NCI-H1092 (cell line): ENCODE measurements at regions not wholly inside any gene's neighbourhood (a gene's known extent, or its start where the extent isn't known, plus 50 kb on each side); places are given as distances from the start of the nearest gene placed in this dataset.
"Not testable (repeated sequence)": the region's sequence is repeated elsewhere in the genome, so short reads cannot be mapped to it uniquely, and the experiment has no call there.

Source experiments
- DNase-seq: peaks from one replicate; lab custom pipeline; 2025; lab: John Stamatoyannopoulos, UW

DNA sequence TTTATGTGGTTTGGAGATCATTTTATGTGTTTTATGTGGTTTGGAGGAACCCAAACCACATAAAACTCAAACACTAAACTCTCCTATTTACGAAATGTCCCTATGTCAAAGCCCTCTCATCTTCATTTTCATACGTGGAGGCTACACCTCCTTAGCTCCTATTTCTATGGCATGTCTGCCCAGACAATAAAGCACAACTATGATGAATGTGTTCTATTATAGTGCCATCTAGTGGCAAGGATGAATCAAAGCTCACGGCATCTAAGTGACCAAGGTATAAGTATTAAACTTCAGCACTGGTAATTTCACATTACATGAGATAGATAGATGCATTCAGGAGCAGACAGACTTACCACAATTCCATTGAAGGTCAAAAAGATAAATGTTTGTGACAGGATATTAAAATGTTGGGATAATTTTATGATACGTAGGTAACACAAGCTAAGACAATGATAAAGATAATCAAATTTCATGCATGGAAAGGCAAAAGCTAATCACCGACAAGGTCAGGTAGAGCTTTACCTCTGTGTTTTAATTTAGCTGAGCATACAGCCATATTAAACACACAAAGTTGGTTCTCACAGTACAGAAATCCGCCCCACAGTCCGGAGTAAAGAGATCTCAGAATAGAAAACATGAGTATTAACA is 130.6 kb upstream of the FHIT start:
- DNase-seq = no peak

DNA sequence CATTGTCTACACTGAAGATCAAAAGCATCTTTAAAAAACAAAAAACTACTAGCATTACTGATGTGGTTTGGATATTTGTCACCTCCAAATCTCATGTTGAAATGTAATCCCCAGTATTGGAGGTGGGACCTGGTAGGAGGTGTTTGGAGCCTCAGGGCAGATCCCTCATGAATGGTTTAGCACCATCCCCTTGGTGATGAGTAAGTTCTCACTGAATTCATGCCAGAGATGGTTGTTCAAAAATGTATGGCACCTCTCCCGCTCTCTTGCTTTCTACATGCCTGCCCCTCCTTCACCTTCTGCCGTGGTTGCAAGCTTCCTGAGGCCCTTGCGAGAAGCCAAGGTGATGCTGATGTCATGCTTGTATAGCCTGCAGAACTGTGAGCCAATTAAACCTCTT is 136.6 kb upstream of the FHIT start:
- DNase-seq = no peak

DNA sequence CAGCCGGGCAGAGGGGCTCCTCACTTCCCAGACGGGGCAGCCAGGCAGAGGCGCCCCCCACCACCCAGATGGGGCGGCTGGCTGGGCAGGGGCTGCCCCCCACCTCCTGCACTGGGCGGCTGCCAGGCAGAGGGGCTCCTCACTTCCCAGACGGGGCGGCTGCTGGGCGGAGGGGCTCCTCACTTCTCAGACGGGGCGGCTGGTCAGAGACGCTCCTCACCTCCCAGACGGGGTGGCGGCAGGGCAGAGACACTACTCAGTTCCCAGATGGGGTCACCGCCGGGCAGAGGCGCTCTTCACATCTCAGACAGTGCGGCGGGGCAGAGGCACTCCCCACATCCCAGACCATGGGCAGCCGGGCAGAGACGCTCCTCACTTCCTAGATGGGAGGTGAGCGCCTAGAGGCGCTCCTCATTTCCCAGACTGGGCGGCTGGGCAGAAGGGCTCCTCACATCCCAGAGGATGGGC is 142.3 kb upstream of the FHIT start:
- not testable (repeated sequence) for DNase-seq

DNA sequence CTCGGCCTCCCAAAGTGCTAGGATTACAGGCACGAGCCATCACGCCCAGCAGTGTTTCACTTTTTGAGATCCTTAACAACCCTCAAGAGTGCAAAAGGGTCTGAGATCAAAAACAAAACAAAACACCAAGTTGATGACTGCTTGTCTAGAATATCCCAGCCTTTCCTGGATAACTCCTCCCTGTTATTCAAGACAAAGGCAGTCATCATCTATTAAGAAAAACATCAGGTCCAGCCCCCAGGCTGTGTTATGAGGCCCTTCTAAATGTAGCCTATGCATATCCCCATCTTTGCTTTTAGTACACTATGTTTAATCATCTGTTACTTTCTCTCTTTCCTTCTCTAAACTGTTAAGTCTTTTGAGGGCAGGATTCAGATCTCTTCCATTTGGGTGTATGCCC is 150.1 kb upstream of the FHIT start:
- DNase-seq = no peak

DNA sequence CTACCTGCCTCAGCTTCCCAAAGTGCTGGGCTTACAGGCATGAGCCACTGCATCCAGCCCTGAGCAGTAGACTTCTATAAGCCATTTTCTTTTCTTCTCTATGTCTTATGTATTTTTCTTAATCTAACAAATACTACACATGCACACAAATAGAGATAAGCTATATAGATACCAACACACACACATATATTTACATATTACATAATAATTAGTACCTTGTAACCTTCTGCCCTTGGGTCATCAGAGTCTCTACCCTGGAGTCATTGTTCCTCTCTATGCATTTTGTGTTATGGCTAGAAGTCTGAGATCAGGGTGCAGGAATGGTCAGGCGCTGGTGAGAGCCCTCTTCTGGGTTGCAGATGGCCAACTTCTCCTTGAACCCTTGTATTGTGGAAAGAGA is 154.0 kb upstream of the PTPRG start:
- no peak for DNase-seq

DNA sequence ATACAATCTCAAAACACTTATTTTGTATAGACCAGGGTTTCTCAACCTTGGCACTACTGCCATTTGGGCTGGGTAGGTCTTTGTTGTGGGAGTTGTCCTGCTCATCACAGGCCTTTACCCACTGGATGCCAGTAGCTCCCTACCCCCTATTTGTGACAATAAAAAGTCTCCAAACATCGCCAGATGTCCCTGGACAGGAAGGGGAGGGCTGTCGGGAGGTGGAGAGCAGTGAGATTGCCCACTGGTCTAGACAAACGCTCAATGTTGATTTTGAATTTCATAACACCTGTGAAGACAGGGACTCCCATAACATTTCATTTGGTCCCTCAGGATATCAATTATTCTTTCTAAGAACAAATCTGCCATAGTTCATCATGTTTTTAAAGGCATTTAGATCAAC is 151.7 kb upstream of the PTPRG start:
- DNase-seq = no peak

DNA sequence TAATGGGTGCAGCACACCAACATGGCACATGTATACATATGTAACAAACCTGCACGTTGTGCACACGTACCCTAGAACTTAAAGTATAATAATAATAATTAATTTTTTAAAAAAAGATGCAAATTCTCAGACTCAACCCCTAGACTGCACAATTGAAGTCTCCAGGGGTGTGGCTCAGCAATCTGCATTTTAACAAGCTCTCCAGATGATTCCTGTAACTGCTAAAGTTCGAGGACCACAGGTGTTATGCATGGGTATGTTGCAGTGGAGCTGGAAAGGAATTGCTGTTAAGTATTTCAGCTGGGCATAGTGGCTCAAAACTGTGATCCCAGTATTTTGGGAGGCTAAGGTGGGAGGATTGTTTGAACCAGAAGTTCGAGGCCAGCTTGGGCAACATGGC is 151.0 kb upstream of the PTPRG start:
- not testable (repeated sequence) for DNase-seq

DNA sequence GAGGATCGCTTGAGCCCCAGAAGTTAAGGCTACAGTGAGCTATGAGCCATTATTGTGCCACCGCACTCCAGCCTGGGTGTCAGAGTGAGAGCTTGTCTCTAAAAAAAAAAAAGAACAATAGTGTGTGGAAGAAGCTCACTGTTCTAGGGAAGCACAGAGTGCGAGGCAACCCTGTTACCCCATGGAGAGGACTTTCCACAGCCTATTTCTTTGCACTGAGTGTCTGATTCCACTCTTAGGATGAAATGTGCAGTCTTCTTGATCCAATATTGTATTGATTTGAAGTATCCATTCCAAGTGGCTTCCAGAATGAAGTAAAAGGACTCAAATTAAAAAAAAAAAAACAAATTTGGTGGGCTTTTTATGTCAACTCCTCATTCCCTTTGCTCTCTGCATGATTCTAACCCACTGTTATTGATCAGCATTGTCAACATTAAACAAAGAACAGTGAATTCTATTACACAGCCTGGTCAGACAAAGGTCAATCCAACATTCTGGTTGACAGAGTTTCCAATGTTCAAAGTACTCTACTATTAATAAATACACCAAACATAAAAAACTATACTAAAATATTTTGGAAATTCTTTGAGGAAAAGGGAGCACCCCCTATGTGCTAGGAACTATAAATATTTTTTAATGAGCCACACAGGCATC is 150.2 kb upstream of the PTPRG start:
- no peak for DNase-seq

DNA sequence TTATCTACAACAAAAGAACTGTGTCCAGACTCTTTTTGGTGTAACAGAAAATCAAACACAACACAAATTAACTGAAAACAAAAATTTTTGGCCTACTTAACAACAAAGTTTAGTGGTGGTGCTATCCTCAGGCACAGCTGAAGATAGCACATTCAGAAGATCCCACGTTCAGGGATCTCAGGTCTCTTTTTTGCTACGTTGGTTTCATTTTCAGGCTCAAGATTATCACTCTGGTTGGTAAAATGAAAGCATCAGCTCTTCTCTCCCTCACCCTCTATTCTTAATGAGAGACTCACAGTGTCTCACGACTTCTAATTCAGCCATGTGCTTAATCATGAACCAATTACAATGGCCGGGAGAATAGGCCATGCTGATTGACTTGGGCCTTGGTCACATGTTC is 146.9 kb upstream of the PTPRG start:
- DNase-seq = no peak

DNA sequence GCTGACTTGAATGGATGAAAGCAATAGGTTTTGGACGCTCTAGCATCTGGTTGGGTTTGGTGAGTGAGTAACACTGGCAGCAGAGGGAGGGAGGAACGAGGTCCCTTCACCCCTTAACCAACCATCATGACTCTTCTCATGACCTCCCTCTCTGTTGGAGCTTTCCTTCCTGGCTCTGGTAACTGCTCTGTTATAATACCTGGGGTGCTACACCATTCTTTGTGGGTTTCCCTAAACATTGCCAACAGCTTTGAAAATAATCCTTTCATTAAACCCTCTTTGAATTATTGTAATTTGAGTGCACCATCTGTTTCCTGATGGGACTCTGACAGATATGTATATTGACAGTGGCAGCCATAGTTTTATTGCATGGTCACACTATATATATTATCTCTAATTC is 146.2 kb upstream of the PTPRG start:
- no peak for DNase-seq

DNA sequence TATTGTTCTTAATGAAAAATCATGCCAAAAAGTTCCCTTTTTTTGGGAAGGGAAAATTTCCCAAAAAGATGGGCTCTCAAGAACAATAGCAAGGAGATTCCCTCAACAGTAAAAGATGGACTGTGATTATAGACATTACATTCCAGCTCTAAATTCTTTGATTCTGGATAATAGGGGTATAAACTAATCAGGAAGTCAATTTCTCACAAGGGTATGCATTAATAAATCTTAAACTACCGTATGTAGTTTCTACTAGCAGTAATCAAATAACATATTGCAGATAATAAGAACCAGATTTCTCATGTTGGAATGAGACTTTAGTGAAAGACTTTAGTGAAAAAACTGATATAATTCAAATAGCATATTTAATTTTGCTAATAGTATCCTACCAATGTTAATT is 144.8 kb upstream of the PTPRG start:
- DNase-seq = no peak

DNA sequence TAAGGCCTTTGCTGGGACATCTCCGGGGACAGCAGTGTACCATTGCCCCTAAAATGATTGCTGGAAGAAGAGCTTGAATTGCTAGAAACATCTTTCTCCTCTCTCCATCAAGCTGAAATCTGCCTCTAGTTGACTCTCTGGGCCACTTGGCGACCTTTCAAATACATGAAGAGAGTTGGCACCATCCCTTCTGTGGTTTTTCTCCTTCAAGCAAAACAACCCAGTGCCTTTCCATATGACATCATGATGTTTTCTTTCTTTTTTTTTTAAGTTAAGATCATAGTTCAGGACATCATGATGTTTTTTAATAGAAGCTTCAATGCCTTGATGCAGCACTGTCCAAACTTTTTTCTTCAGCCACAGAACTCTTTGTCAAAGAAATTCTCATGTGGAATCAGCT is 144.0 kb upstream of the PTPRG start:
- DNase-seq = no peak

DNA sequence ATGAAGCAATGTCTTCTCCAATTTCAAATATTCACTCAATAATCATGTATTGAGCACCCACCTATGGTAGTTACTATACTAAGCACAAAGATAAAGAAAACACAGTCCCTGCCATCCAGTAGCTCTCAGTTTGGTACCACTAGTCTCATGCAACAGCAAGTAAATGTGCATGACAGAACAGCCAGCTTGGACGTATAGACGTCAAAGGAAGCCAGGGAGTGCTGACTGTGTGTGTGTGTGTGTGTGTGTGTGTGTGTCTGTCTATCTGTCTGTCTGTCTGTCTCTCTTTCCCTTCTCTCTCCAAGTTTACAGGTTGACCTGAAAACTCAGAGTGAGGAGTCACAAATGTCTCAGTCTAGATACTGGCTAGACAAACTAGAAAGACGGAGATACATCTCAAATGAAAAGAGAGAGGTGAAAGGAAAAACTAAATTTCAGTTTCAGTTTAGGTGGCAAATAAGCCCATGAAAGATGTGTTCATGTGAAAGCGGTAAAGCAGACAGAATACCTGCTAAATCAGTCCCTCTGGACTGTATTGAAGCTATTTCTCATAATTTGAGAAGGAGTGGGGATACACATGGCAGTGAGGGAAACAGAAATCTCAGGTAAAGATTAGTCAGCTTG is 141.1 kb upstream of the PTPRG start:
- no peak for DNase-seq

DNA sequence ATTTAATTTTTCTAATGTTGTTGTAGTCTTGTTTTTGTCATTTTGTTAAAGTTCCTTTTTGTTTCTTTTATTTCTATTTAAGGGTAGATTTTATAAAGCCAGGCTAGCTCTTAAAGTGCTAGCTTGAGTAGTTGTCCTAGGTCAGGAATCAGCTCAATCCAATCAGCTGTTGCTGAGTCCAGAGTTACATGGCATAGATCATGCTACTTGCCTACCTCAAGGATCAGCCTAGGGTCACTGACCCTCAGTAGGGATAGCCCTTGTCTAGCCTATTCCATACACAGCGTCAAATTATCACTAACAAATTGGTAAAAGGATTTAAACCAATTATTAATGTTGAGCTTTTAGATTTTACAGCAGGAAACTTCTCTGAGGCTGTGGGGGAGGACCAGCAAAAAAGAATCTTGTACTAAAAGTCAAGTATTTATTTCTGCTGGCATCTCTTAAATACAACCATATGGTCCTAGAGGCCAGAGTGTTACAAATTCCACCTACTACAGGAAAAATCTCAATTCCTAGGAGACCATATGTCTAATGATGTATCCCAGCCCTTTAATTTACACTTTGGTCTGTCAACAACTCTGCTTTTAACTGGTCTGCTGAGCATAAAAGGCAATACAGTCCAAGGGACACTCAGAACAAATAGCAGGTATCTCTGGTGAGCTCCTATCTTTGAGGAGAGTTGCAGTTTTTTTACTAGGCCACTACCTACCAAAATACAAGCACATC is 138.3 kb upstream of the PTPRG start:
- DNase-seq = no peak

DNA sequence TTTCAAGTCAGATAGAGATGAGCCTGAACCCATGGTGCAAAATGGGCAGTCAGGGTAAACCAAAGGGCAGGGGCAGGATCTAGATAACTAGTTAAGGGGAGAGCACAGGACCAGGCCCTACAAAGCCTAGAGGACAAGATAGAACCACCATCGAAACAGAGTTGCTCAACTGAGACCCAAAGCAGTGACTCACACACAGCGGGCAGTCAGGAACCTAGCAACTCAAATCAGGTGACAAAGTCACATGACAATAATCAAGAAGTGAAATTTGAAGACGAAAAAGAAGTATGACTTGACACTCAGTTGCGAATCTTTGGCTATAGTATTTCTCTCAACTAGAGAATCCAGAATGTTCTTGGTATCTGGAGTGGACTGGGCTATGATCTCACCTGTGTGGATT is 136.0 kb upstream of the PTPRG start:
- no peak for DNase-seq

DNA sequence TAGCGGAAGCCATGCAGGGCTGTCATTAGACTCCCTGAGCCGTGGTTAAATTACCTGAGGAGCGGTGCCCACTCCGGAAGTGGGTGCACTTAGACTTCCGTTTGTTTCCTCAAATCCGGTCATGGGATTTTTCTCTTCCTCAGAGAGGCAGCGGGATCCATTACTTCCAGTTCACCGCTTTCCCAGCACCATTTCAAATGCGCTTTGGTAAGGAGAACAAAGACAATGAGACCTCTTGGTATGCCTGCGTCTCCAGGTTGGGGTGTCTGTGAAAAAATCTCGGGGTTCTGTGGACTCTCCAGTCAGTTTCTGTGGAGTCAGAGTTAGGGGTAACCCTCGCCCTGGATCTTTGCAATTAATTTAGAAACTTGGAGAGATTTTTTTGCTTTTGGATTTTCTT is 132.3 kb upstream of the PTPRG start:
- no peak for DNase-seq

DNA sequence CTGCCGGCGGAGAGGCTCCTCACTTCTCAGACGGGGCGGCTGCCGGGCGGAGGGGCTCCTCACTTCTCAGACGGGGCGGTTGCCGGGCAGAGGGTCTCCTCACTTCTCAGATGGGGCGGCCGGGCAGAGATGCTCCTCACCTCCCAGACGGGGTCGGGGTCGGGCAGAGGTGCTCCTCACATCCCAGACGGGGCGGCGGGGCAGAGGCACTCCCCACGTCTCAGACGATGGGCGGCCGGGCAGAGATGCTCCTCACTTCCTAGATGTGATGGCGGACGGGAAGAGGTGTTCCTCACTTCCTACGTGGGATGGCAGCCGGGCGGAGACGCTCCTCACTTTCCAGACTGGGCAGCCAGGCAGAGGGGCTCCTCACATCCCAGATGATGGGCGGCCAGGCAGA is 126.5 kb upstream of the PTPRG start:
- DNase-seq = not testable (repeated sequence)

DNA sequence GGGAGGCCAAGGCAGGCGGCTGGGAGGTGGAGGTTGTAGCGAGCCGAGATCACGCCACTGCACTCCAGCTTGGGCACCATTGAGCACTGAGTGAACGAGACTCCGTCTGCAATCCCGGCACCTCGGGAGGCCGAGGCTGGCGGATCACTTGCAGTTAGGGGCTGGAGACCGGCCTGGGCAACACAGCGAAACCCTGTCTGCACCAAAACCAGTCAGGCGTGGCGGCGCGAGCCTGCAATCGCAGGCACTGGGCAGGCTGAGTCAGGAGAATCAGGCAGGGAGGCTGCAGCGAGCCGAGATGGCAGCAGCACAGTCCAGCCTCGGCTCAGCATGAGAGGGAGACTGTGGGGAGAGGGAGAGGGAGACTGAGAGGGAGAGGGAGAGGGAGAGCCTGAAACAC is 126.0 kb upstream of the PTPRG start:
- not testable (repeated sequence) for DNase-seq

DNA sequence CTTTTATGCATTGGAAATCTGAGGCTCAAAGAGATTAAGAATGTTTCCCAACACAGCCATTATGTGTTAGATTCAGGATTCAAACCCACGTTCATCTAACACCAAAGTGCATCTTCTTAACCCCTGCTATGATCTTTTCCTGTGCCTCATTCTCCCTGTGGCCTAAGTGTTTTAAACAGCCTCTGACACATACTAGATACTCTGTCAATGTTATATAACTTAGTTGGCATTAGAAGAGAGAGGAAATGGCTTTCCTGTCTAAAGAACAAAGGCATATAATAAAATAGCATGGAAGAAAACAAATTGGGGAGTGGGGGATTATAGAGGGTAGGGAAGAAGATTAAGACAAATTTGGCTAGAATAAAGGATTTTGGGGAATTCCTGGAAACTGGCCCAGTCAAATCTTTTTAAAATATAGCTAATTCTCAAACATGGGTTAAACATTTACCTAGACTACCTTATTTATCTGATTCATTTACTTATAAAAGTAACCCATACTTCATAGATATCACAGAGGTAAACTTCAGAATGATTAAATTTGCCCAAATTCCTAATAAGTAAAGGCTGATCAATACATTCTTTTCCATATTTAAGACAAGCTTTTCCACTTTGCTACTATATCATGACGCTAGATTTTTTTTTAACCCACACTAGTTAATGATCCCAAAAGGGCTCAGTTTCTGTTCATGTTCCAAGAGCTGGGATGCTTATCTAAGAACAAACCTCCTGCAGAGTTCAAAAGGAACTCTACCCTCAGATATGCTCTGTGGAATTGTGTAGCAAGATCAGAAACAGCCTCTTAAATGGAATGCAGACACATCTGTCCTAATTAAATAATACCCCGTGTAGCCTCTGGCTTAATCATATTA is 122.9 kb upstream of the PTPRG start:
- no peak for DNase-seq

DNA sequence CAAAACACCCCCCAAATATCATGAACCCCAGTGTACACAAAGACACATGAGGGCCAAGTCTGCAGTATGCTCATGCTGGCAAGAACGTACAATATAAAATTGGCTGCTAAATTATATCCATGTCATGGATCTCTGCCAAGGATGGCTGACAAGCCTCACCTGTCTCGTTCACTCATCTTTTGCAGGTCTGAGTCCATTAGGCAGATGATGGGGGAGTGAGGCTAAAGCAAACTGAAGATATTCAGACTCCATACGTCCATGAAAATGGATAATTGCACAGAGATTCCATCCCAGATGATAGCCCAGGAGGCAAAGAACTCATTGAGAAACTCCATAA is 122.3 kb upstream of the PTPRG start:
- no peak for DNase-seq

DNA sequence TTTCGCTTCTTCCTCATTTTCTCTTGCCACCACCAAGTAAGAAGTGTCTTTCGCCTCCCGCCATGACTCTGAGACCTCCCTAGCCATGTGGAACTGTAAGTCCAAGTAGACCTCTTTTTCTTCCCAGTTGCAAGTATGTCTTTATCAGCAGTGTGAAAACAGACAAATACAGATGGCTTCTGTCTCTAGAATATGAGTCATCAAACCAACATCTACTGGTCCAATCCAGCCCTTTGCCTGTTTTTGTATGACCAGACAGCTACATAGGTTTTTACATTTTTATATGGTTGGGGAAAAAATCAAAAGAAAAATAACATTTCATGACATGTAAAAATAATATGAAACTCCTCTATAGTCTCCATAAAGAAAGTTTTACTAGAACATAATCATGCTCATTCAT is 118.7 kb upstream of the PTPRG start:
- DNase-seq = no peak

DNA sequence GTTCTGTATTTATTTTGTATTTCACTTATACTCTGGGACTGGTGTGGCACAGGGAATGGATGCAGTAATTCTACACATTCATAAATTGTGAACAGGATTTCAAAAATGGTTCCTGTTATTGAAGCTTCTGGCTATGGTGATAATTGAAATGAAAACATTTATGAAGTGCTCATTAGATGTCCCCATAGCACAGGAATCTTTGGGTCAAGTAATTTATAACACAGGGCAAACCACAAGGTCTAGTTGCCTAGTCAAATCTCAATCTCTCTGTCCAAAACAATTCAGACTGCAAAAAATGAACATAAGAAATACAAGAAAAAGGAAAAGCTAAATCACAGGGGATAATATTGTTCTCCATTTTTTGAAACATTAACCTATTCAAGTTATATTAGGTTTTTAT is 117.5 kb upstream of the PTPRG start:
- DNase-seq = no peak
